HS-27A (cell line): ENCODE measurements at regions not wholly inside any gene's neighbourhood (a gene's known extent, or its start where the extent isn't known, plus 50 kb on each side); places are given as distances from the start of the nearest gene placed in this dataset.

Experiments
- DNase-seq: peaks from one replicate; pipeline ENCODE4 v3.0.0-alpha.2; 2012; ENCODE audit warnings: low read depth, missing footprints

- no peak for DNase-seq
These were observed 57.6 kb upstream of the PKDCC start for GRCh38 chr2:41990245-41990644.

GRCh38 chr2:41990688-41991087, 57.1 kb upstream of the PKDCC start:
- DNase-seq: no peak

GRCh38 chr2:41992056-41992642, 55.7 kb upstream of the PKDCC start:
- no peak for DNase-seq

GRCh38 chr2:41992671-41993434, 55.0 kb upstream of the PKDCC start:
- DNase-seq: no peak

GRCh38 chr2:41993435-41993925, 54.3 kb upstream of the PKDCC start:
- DNase-seq: no peak

GRCh38 chr2:41994233-41994637, 53.6 kb upstream of the PKDCC start:
- no peak for DNase-seq

- DNase-seq: no peak
These were observed 53.2 kb upstream of the PKDCC start for GRCh38 chr2:41994661-41995060.

- no peak for DNase-seq
These were observed 50.3 kb upstream of the PKDCC start for GRCh38 chr2:41997561-41997960.
